DND-41 (cell line): ENCODE measurements at regions not wholly inside any gene's neighbourhood (a gene's known extent, or its start where the extent isn't known, plus 50 kb on each side); places are given as distances from the start of the nearest gene placed in this dataset.

Experiments used
- CTCF ChIP-seq: IDR thresholded peaks from 2 replicates; pipeline ENCODE4 v1.5.1; 2012; ENCODE audit warnings: borderline replicate concordance, low read length, moderate library complexity, mild to moderate bottlenecking; ENCODE audit not compliant: poor library complexity, severe bottlenecking; ENCODE audit errors: extremely low read depth
- EZH2 ChIP-seq: IDR thresholded peaks from 3 replicates; pipeline ENCODE4 v1.6.1; 2012; ENCODE audit warnings: borderline replicate concordance, low read depth, mild to moderate bottlenecking, moderate library complexity, low read length, inconsistent platforms; ENCODE audit not compliant: severe bottlenecking

- TF ChIP-seq CTCF: no peak
- TF ChIP-seq EZH2: no peak
Observed at GRCh38 chr4:164701665-164702064, 52.3 kb upstream of the SMIM31 start.
